ENCODE measurements at regions not wholly inside any gene's neighbourhood (a gene's known extent, or its start where the extent isn't known, plus 50 kb on each side); places are given as distances from the start of the nearest gene placed in this dataset.
"Not testable (repeated sequence)": the region's sequence is repeated elsewhere in the genome, so short reads cannot be mapped to it uniquely, and the experiment has no call there.

- Histone ChIP-seq H3K27ac (no peak overlapping the region), H3K4me3 (no peak overlapping the region)
- TF ChIP-seq, protein P1, sequence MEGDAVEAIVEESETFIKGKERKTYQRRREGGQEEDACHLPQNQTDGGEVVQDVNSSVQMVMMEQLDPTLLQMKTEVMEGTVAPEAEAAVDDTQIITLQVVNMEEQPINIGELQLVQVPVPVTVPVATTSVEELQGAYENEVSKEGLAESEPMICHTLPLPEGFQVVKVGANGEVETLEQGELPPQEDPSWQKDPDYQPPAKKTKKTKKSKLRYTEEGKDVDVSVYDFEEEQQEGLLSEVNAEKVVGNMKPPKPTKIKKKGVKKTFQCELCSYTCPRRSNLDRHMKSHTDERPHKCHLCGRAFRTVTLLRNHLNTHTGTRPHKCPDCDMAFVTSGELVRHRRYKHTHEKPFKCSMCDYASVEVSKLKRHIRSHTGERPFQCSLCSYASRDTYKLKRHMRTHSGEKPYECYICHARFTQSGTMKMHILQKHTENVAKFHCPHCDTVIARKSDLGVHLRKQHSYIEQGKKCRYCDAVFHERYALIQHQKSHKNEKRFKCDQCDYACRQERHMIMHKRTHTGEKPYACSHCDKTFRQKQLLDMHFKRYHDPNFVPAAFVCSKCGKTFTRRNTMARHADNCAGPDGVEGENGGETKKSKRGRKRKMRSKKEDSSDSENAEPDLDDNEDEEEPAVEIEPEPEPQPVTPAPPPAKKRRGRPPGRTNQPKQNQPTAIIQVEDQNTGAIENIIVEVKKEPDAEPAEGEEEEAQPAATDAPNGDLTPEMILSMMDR (IDR thresholded peaks at IDR 0.05): no peak
- no peak for DNase-seq (ENCODE audit: low spot score)
These were observed 247.9 kb downstream of the AMY1C start for GRCh38 chr1:103997631-103998030.

- H3K27ac ChIP-seq: no peak overlapping the region
- DNase-seq (ENCODE audit: low spot score): no peak
- H3K4me3 ChIP-seq: no peak overlapping the region
- TF ChIP-seq, protein P1 (IDR thresholded peaks at IDR 0.05): no peak
These were observed 269.4 kb downstream of the AMY1C start for GRCh38 chr1:104018922-104019674.

DNA sequence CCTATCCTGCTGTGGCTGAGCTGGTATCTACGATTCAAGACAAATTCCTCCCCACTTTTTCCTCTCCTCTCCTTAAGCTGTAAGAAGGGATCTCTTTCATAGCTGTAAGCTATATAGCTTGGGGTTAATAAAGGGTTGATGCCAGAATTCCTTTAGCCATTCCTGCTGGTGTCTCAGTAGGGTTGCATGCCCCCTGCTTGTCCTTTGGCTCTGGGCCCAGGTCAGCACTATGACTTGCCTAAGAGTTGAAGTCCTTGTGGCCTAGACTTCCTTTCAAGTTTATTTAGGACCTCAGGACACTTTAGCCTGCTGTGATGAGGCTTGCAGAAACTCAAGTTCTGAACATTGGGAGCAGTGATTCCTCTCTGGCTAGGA, 270.0 kb downstream of the AMY1C start:
- Histone ChIP-seq H3K27ac (no peak overlapping the region), H3K4me3 (no peak overlapping the region)
- TF ChIP-seq, protein P1 (IDR thresholded peaks at IDR 0.05): no peak
- no peak for DNase-seq (ENCODE audit: low spot score)

GRCh38 chr1:104028416-104029035, 278.8 kb downstream of the AMY1C start:
- Histone ChIP-seq H3K4me3 (no peak overlapping the region), H3K27ac (no peak overlapping the region)
- DNase-seq (ENCODE audit: low spot score): no peak
- TF ChIP-seq, protein P1 (IDR thresholded peaks at IDR 0.05): no peak

DNA sequence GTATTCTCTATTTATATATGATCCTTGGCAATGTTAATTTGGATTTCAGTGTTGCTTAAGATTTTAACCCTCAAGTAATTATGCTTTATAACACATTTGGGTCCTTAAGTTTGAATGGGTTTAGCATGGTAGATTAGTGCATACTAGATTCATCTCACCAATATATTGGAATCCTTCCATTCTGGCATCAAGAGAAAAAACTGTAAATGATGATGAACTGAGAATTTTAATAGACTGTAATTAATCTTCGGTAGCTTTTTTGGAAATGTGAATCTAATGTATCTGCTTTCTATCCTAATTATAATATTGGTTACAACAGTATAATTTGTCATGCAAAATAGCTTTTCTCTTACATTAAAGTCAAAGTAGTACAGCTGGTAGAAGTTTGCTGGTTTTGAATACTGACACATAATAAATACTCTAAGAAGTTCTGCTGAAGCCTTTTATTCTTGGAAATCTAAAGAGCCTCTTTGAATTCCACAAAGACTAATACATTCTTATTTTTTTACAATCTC, 279.8 kb downstream of the AMY1C start:
- DNase-seq (ENCODE audit: low spot score): no peak
- H3K4me3 ChIP-seq: no peak overlapping the region
- no peak overlapping the region for H3K27ac ChIP-seq
- TF ChIP-seq, protein P1 (IDR thresholded peaks at IDR 0.05): no peak

DNA sequence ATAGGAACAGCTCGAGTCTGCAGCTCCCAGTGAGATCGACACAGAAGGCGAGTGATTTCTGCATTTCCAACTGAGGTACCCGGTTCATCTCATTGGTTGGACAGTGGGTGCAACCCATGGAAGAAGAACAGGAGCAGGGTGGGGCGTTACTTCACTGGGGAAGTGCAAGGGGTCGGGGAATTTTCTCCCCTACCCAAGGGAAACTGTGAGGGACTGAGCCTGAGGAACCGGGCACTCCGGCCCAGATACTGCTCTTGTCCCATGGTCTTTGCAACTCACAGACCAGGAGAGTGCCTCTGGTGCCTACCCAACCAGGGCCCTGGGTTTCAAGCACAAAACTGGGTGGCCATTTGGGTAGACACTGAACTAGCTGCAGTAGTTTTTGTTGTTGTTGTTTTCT, 307.1 kb downstream of the AMY1C start:
- no peak for DNase-seq (ENCODE audit: low spot score)
- no peak overlapping the region for H3K4me3 ChIP-seq
- TF ChIP-seq, protein P1 (IDR thresholded peaks at IDR 0.05): no peak
- no peak overlapping the region for H3K27ac ChIP-seq

- H3K27ac ChIP-seq; DNase-seq (ENCODE audit: low spot score): not testable (repeated sequence)
These were observed 307.7 kb downstream of the AMY1C start for GRCh38 chr1:104057219-104057898.

GRCh38 chr1:104061637-104062036, 311.9 kb downstream of the AMY1C start:
- H3K27ac ChIP-seq: not testable (repeated sequence)

More at GRCh38 chr1:104057219-104057898, 307.7 kb downstream of the AMY1C start:
- H3K4me3 ChIP-seq: not testable (repeated sequence)

More at GRCh38 chr1:104061637-104062036, 311.9 kb downstream of the AMY1C start:
- H3K4me3 ChIP-seq; DNase-seq (ENCODE audit: low spot score): not testable (repeated sequence)

All from coronary artery (tissue), 2 donors.